ENCODE measurements at regions not wholly inside any gene's neighbourhood (a gene's known extent, or its start where the extent isn't known, plus 50 kb on each side); places are given as distances from the start of the nearest gene placed in this dataset.

DNA sequence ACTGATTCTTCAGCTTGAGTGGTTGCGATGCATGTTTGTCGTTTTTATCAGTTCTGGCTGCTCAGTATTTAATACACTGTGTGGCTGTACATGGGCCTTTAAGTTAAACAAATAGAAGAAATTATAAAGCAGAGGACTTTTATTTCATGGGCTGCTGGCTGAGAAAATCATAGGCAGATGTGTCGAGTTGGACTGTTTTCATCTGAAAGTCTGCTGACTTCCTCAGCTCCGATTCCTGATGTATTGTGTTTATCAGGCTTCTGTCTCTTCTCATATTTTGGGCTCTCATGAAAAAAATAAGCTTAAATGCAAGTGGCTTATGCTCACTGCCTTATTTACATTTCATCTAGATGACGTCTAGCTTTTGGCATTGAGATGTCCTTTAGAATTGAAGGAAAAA is 129.5 kb upstream of the GGTLC1 start:
- TF ChIP-seq, protein P1, sequence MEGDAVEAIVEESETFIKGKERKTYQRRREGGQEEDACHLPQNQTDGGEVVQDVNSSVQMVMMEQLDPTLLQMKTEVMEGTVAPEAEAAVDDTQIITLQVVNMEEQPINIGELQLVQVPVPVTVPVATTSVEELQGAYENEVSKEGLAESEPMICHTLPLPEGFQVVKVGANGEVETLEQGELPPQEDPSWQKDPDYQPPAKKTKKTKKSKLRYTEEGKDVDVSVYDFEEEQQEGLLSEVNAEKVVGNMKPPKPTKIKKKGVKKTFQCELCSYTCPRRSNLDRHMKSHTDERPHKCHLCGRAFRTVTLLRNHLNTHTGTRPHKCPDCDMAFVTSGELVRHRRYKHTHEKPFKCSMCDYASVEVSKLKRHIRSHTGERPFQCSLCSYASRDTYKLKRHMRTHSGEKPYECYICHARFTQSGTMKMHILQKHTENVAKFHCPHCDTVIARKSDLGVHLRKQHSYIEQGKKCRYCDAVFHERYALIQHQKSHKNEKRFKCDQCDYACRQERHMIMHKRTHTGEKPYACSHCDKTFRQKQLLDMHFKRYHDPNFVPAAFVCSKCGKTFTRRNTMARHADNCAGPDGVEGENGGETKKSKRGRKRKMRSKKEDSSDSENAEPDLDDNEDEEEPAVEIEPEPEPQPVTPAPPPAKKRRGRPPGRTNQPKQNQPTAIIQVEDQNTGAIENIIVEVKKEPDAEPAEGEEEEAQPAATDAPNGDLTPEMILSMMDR (conservative IDR thresholded peaks at IDR 0.05; ENCODE audit: low read depth, low read length) = no peak
- no peak for TF ChIP-seq EZH2 (IDR thresholded peaks at IDR 0.05; ENCODE audit: low read length, unreplicated experiment)
